ENCODE measurements at regions not wholly inside any gene's neighbourhood (a gene's known extent, or its start where the extent isn't known, plus 50 kb on each side); places are given as distances from the start of the nearest gene placed in this dataset.
"Not testable (repeated sequence)": the region's sequence is repeated elsewhere in the genome, so short reads cannot be mapped to it uniquely, and the experiment has no call there.

DNA sequence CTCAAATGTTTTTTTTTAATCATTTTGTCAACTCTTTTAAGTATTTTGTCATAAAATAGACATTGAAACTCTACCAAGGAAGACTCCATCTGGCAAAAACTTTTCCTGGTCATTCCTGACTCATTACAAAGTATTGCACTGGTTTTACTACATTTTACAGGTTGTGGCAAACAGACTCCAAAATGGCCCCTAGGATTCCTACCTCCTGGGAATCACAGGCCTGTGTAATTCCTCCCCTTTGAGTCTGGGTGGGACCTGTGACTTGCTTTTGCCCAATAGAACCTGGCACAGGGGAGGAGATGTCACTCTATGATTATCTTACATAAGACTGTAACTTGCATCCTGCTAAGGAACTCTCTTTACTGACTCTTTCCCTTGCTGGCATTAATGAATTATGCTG lies 123.6 kb upstream of the KCNJ6 start:
- no peak for DNase-seq (ENCODE audit: low read depth in 2 of 2)

DNA sequence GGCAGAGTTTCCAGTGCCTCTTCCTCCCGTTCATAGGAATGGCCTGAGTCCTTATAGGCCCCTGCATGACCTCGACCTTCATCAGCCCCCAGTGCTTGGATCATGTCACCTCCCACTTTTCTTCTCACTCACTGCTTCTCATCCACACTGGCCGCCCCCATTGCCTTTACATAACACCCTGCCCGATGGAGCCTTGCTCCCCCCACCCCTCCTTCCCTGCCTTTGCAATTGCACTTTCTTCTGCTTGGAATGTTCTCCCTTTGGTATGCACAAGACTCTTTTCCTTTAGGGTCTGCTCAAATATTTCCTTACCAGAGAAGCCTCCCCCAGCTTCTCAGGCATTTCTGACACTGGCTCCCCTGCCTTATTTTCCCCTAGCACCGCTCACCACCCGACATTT lies 125.2 kb upstream of the KCNJ6 start:
- DNase-seq (ENCODE audit: low read depth in 2 of 2), result no peak

DNA sequence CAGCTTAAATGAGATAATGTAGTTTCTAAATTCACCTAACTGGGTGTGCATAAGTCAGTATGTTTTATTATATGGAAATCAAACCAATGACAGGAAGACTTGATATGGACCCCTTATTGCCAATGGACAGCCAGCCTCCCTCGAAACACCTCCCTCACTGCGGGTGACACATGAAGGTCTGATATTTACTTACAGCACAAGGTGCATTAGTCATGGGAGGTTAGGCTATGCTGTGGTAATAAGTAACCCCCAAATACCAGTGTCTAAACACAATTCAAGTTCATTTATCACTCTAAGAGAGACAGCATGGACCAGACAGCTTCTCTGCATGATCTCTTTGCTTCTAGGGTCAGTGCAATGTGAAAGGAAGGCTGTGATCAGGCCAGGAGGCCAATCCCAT lies 126.0 kb upstream of the KCNJ6 start:
- no peak for DNase-seq (ENCODE audit: low read depth in 2 of 2)

- DNase-seq (ENCODE audit: low read depth in 2 of 2), result no peak
These were observed 131.9 kb upstream of the KCNJ6 start for GRCh38 chr21:38048167-38048566.

DNA sequence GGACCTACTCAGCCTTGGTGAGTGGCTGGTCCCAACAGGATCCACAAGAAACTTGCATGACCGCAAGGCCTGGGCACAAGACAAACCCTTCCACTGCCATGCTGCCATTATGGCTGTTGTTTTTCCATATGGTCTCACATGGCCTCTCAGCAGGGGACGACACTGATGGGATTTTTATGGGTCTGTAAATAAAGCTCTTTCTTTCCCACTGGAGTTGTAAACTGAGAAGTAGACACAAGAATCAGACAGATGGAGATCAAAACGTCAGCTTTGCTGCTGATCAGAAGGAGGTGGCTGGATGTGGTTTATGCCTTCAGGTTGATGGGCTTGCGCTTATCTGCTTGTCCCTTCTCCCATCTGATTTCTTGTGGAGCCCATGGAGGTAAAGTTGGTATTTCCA lies 138.1 kb upstream of the KCNJ6 start:
- DNase-seq (ENCODE audit: low read depth in 2 of 2), result no peak

- DNase-seq (ENCODE audit: low read depth in 2 of 2), result no peak
These were observed 140.2 kb upstream of the KCNJ6 start for GRCh38 chr21:38056481-38056880.

- no peak for DNase-seq (ENCODE audit: low read depth in 2 of 2)
These were observed 141.4 kb upstream of the KCNJ6 start for GRCh38 chr21:38057626-38058025.

DNA sequence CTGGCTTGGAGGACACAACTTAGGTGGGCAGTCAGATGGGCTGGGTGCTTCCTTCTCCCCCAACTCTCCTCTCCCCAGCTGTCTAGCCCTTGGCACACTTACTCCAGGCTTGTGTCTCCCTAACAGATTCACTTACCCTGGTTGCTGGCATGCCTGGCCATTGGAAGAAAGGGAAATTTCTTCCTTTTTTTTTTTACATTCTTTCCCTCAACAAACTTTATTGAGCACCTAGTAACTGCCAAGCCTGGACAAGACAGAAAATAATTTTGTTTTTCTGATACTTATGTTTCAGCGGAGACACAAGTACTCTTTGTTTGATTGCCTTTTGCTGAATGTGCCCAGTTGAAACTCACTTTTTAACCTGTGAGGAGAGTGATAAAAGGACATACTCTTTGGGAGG lies 144.3 kb upstream of the KCNJ6 start:
- DNase-seq (ENCODE audit: low read depth in 2 of 2), result no peak

DNA sequence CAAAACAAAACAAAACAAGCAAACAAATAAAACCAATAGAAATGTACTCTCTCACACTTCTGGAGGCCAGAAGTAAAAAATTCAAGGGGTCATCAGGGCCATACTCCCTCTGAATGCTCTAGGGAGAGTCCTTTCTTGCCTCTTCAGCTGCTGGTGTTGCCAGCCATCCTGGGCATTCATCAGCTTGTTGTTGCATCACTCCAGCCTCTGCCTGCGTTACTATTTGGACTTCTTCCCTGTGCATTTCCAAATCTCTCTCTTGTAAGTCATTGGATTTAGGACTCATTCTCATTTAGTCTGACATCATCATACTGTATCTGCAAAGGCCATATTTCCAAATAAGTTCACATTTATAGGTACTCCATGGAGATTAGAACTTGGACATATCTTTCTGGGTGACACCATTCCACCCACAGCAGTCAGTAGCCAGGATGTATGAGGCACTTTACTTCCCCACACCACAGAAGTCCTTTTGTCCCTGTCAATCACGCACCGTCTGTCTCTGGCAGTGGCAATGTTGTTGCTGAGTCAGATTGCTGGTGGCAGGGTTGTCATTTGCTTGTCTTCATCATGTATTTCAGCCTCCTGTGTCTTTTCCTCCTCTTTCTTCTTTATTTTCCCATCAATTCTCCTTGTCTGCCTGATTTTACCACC lies 151.0 kb upstream of the KCNJ6 start:
- no peak for DNase-seq (ENCODE audit: low read depth in 2 of 2)

- no peak for DNase-seq (ENCODE audit: low read depth in 2 of 2)
These were observed 156.2 kb upstream of the KCNJ6 start for GRCh38 chr21:38072489-38072888.

DNA sequence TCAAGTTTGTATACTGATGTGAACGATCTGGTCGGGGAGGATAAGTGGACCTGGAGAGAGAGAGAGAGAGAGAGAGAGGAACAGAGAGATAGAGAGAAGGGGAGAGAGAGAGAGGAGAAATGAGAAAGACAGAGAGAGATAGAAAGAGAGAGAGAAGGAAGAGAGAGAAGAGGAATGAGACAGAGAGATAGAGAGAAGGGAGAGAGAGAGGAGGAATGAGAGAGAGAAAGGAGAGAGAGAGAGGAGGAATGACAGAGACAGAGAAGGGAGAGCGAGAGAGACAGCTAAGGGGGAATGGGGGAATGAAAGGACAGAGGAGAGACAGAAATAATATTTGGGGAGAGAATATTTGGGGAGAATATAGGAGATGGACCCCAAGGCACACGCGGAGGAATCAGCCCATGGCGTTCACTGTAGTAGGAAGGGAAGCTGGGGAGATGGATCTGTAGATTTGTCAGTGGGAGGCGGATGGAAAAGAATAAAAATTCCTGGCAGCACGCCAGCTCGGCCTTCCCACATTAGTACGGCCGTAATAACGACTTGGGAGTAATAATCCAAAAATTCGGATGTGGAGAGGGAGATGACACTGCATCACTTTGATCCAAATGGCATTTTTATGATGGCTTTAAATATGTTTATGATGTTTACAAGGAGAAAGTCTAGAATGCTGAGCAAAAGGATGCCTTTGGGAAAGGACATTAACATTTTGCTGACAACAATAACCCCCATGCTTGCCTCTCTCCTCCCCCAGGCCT lies 159.8 kb upstream of the KCNJ6 start:
- no peak for DNase-seq (ENCODE audit: low read depth in 2 of 2)

DNA sequence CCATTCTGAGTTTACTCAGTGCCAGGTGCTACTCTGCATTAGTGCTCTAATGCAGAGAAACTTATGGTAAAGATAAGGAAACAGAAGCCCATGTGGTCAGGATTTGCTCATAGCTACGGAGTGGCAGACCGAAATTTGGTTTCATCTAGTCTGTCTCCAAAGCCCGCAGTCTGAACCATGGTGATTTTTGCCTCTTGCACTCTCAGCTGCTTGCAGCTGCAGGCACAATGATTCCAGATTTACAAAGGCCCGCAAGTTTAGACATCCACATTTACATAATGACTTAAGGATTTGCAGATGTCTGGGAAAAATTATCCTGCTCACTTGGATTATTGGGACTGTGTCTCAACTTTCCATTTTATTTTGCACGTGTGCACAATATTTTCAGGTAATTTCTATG lies 161.3 kb upstream of the KCNJ6 start:
- no peak for DNase-seq (ENCODE audit: low read depth in 2 of 2)

- DNase-seq (ENCODE audit: low read depth in 2 of 2), result no peak
These were observed 164.6 kb upstream of the KCNJ6 start for GRCh38 chr21:38080888-38081287.

DNA sequence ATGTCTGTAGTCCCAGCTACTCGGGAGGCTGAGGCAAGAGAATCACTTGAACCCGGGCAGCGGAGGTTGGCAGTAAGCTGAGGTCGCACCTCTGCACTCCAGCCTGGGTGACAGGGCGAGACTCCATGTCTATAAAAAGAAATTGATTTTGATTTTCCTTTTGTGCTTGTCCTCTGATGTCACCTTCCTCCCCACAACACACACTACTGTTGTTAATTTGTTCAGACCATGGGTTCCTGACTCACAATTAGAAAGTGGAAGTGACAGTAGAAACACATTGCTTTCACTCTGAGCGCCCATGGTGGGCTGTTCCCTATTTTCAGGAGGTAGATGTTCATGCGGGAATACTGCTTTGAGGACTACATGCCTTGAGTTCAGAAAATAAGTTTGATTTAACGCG lies 165.5 kb upstream of the KCNJ6 start:
- no peak for DNase-seq (ENCODE audit: low read depth in 2 of 2)

DNA sequence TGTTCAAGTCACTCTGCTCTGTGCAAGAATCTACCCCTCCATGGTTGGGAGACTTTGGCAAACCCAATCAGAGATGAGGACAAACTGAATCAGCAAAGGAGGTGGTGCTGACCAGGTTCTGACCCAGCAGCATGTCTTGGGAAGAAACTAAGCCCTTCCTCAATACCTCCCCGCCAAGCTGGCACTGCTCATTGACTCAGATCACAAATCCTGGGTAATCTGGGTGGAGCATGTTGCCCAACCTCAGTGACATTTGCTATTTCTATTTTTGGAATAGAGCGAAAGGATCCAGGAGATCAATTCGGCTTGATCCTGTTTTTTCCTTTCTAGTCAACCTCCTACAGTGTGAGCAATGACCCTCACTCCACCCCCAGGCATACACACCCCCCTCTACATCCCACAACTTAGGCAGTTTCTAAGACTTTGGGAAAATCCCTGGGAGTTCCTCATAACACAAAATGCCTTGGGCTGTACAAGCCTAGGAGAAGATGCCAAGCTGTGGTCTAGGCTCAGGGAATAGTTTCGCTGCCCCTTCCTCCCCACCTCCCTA lies 166.8 kb upstream of the KCNJ6 start:
- DNase-seq (ENCODE audit: low read depth in 2 of 2), result no peak

DNA sequence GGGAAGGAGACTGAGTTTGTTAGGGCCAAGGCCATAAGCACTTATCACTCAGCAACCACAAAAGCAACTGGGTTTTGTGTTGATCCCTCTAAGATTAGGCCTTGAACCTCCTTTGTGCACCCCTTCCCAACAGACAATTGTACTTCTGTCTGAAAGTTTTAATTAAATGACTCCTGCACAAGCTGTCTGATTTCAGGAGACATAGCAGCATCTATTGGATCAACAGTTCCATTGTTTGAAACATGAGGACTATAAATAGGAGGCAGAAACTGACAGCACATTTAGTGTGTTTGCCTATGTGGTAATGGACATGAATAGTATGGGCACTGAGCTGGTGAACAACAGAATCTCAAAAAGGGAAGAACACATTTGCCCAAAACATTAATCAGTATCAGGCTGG lies 167.3 kb upstream of the KCNJ6 start:
- DNase-seq (ENCODE audit: low read depth in 2 of 2), result no peak

- no peak for DNase-seq (ENCODE audit: low read depth in 2 of 2)
These were observed 170.2 kb upstream of the KCNJ15 start for GRCh38 chr21:38086580-38086979.

DNA sequence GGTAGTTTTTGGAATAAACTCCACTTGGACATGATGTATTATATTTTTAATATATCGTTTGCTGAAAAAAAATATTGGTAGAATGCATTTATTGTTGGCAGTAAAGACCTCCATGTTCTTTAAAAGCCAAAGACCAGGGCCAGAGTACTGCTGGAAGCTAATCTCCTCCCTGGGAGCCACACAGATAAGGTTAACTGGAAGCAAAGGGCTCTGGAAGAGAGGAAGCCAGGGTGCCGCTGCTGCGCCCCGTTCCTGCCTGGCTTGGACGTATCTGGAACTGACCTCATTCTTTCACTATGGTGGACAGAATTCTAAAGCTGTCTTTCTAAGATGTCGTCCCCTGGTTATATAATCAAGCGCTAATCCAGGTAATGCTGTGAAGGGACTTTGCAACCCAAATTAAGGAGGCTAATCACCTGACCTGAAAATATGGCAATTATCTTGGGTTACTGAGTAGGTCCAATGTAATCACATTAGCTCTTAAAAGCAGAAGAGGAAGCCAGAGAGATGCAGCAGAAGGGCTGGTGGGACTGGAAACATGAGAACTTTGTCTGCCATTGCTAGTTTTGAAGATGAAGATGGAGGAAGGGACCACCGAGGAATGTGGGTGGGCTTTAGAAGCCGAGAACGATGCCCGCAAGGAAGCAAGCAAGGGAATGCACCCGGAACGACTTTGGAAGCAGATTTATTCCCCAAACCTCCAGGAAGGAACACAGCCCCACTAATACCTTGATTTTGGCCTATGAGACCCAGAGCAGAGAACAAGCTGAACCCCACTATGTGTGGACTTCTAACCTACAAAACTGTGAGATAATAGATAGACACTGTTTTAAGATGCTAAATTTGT lies 167.7 kb upstream of the KCNJ15 start:
- DNase-seq (ENCODE audit: low read depth in 2 of 2), result no peak

- no peak for DNase-seq (ENCODE audit: low read depth in 2 of 2)
These were observed 167.1 kb upstream of the KCNJ15 start for GRCh38 chr21:38089763-38090046.

GRCh38 chr21:38091061-38091460 lies 165.7 kb upstream of the KCNJ15 start:
- DNase-seq (ENCODE audit: low read depth in 2 of 2), result not testable (repeated sequence)

GRCh38 chr21:38092051-38092450 lies 164.7 kb upstream of the KCNJ15 start:
- no peak for DNase-seq (ENCODE audit: low read depth in 2 of 2)

GRCh38 chr21:38095220-38095619 lies 161.6 kb upstream of the KCNJ15 start:
- no peak for DNase-seq (ENCODE audit: low read depth in 2 of 2)

GRCh38 chr21:38097789-38098188 lies 159.0 kb upstream of the KCNJ15 start:
- DNase-seq (ENCODE audit: low read depth in 2 of 2), result no peak

All from stimulated activated CD4-positive, alpha-beta T cell treated with anti-CD3 and anti-CD28 coated beads, Interleukin-1b, Interleukin-23, amount 100 ng/mL, for 4 hours (primary cell).